Ovary (tissue), 7 donors: ENCODE measurements at regions not wholly inside any gene's neighbourhood (a gene's known extent, or its start where the extent isn't known, plus 50 kb on each side); places are given as distances from the start of the nearest gene placed in this dataset.
A peak's percentile ranks its signal among the peaks of the same experiment; 100 is the strongest.

ENCODE experiments used
- DNase-seq, 5 donors: peaks; one replicate each; pipeline ENCODE4 v3.0.0-alpha.2; 2019 to 2020
- H3K27ac ChIP-seq, 2 donors: fragments of 200-600 bp; one replicate each; pipeline versions ENCODE4 v1.5.1 to v1.8.0; 2019 to 2022
- H3K27me3 ChIP-seq: fragments of 200-600 bp; one replicate; pipeline ENCODE4 v1.8.0; 2022
- H3K36me3 ChIP-seq: fragments of 200-600 bp; sonication (generic); one replicate; pipeline ENCODE4 v1.5.1; 2019
- H3K4me1 ChIP-seq: one replicate; pipeline ENCODE4 v1.8.1; 2013; ENCODE audit warnings: mild to moderate bottlenecking, moderate library complexity; ENCODE audit not compliant: insufficient read depth
- H3K4me3 ChIP-seq: fragments of 200-600 bp; sonication (generic); one replicate; pipeline ENCODE4 v1.5.1; 2017
- H3K9me3 ChIP-seq, 2 donors: fragments of 200-600 bp in 1 of 2; sonication (generic) in 1 of 2; one replicate each; pipeline versions ENCODE4 v1.5.1 to v1.8.1; 2013 to 2019; ENCODE audit warnings: mild to moderate bottlenecking in 1 of 2, moderate library complexity in 1 of 2
- CTCF ChIP-seq, 3 donors: fragments of 450-650 bp in 2 of 3; fragments of 200-600 bp in 1 of 3; IDR thresholded peaks; one replicate each; pipeline versions ENCODE4 v1.5.1 to v1.8.0; 2016 to 2022; ENCODE audit warnings: antibody characterized with exemption in 3 of 3, mild to moderate bottlenecking in 1 of 3
- EP300 ChIP-seq: sonication (generic); formaldehyde crosslinking; IDR thresholded peaks from one replicate; pipeline ENCODE4 v1.6.1; 2017; ENCODE audit warnings: antibody characterized with exemption
- POLR2A ChIP-seq: fragments of 450-650 bp; IDR thresholded peaks from one replicate; pipeline ENCODE4 v1.6.1; 2017; ENCODE audit warnings: antibody characterized with exemption, mild to moderate bottlenecking, moderate library complexity
- WGBS, 3 donors: extraction: QIAGEN DNeasy Blood & Tissue Kit in 1 of 3; methylation state at CpG; one replicate each; pipeline versions ENCODE4 v1.1.5 to v1.1.7; 2013 to 2017; 5-methylcytosine and 5-hydroxymethylcytosine counted together
- intact Hi-C, 4 donors: fragments of 100-400 bp; cut with DNase I; formaldehyde crosslinking; loops; one replicate each; pipeline versions ENCODE4 v1.11.0 to v1.15.1; 2022 to 2023
- donor health status: DM: no; HTN: no; CAD: no; lungs with moderate emphysema.
- donor health status: DM: no; HTN: no; CAD: no.
- donor health status: Bipolar disorder and iron deficiency.
- donor health status: DM: no; HTN: no; CAD: no.
- donor health status: DM: yes; HTN: yes; CAD: no.

- WGBS, 3 donors = 95 to 96% (median 95%) methylated on average over 3 of the region's 3 CpGs
- Histone ChIP-seq H3K4me3 (no peak overlapping the region), H3K36me3 (no peaks in the 10 kb centered on the region), H3K4me1 (no peaks in the 10 kb centered on the region), H3K9me3 (no peaks in the 10 kb centered on the region), H3K27ac (no peak overlapping the region), H3K27me3 (no peaks in the 10 kb centered on the region)
- TF ChIP-seq POLR2A = no peak
- no peak for TF ChIP-seq EP300
- no peak for DNase-seq
- intact Hi-C loops = no loop called here
Observed at GRCh38 chr12:24728826-24729225, 220.1 kb downstream of the BCAT1 start.

- TF ChIP-seq CTCF (IDR thresholded peaks at IDR 0.05) (peak in 2 of 3 donors; percentile 12 to 34), EP300 (no peak)
- no peaks in the 10 kb centered on the region for H3K4me1 ChIP-seq
- no peaks in the 10 kb centered on the region for H3K27me3 ChIP-seq
- H3K4me3 ChIP-seq = no peak overlapping the region
- H3K36me3 ChIP-seq = no peaks in the 10 kb centered on the region
- no peak overlapping the region for H3K27ac ChIP-seq
- no peak for DNase-seq
- no peaks in the 10 kb centered on the region for H3K9me3 ChIP-seq
- intact Hi-C loops = no loop called here
Observed at GRCh38 chr12:24728366-24728765, 220.5 kb downstream of the BCAT1 start.

GRCh38 chr12:24725616-24726015, 223.3 kb downstream of the BCAT1 start:
- no peaks in the 10 kb centered on the region for H3K4me1 ChIP-seq
- TF ChIP-seq POLR2A (no peak), CTCF (IDR thresholded peaks at IDR 0.05) (no peak), EP300 (no peak)
- H3K36me3 ChIP-seq = no peaks in the 10 kb centered on the region
- H3K9me3 ChIP-seq = no peaks in the 10 kb centered on the region
- H3K4me3 ChIP-seq = no peak overlapping the region
- no peaks in the 10 kb centered on the region for H3K27me3 ChIP-seq
- WGBS, 3 donors = 83 to 100% (median 96%) methylated on average over 1 of the region's 1 CpG
- H3K27ac ChIP-seq = no peak overlapping the region
- intact Hi-C loops = no loop called here
- no peak for DNase-seq

- intact Hi-C loops = no loop called here
- no peak for TF ChIP-seq POLR2A
- no peak for TF ChIP-seq CTCF (IDR thresholded peaks at IDR 0.05)
- no peak for TF ChIP-seq EP300
- no peak for DNase-seq
Observed at GRCh38 chr12:24724814-24725213, 224.1 kb downstream of the BCAT1 start.

GRCh38 chr12:24723759-24724158, 225.1 kb downstream of the BCAT1 start:
- no peaks in the 10 kb centered on the region for H3K27me3 ChIP-seq
- no peak for DNase-seq
- TF ChIP-seq CTCF (IDR thresholded peaks at IDR 0.05) = no peak
- no peak for TF ChIP-seq EP300
- TF ChIP-seq POLR2A = no peak
- H3K9me3 ChIP-seq = no peaks in the 10 kb centered on the region
- no peak overlapping the region for H3K27ac ChIP-seq
- H3K4me3 ChIP-seq = no peak overlapping the region
- H3K4me1 ChIP-seq = no peaks in the 10 kb centered on the region
- intact Hi-C loops = no loop called here
- no peaks in the 10 kb centered on the region for H3K36me3 ChIP-seq

More at GRCh38 chr12:24724814-24725213, 224.1 kb downstream of the BCAT1 start:
- Histone ChIP-seq H3K36me3 (no peaks in the 10 kb centered on the region), H3K27ac (no peak overlapping the region), H3K9me3 (no peaks in the 10 kb centered on the region), H3K4me1 (no peaks in the 10 kb centered on the region), H3K4me3 (no peak overlapping the region), H3K27me3 (no peaks in the 10 kb centered on the region)
- WGBS, 3 donors = 91 to 96% (median 94%) methylated on average over 5 of the region's 5 CpGs
